D721Med (cell line): ENCODE measurements at regions not wholly inside any gene's neighbourhood (a gene's known extent, or its start where the extent isn't known, plus 50 kb on each side); places are given as distances from the start of the nearest gene placed in this dataset.
"Not testable (repeated sequence)": the region's sequence is repeated elsewhere in the genome, so short reads cannot be mapped to it uniquely, and the experiment has no call there.

Source experiments
- DNase-seq: peaks from one replicate; pipeline ENCODE4 v3.0.0; 2011; ENCODE audit warnings: low spot score; ENCODE audit not compliant: insufficient read length
- FAIRE-seq: peaks from 2 replicates; lab custom pipeline; 2011; peaks lifted over from hg19 to GRCh38; lab: Jason Lieb, UNC
- CTCF ChIP-seq: IDR thresholded peaks from 2 replicates; pipeline ENCODE4 v1.5.1; 2012; ENCODE audit warnings: mild to moderate bottlenecking, control low read depth; ENCODE audit not compliant: insufficient read depth; ENCODE audit errors: missing control alignments

DNA sequence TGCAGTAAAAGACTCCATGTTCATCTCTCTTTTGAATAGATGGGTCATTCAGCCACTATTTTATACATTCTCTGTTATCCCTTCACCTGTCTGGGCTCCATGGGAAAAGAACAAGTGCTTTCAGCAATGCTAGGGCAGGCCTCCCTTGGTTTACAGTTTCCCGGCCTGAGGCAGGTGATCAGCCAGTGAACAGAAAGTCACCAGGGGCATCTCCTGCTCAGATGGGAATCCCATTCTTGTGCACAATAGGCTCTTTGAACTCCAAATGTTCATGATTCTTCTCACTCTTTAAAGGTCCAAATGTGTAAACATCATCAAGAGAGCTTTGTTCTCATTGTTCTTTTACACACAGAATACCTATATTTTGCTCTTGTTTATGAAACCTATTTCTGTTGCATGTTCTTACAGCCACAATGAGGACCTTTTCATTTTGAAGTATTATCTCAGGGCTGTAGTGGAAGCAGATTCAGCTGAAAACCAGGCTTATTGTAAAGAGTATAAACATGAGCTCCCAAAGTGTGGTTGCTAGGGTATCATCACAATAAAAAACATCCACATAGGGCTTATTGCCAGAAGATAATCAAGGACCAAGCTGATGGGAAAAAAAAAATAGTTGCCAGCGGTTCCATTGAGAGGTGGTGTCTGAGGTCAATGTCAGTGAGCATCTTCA is 267.1 kb upstream of the SGK1 start:
- DNase-seq (no peak), FAIRE-seq (no peak)
- no peak for TF ChIP-seq CTCF

GRCh38 chr6:134577998-134578397 is 260.1 kb upstream of the SGK1 start:
- FAIRE-seq (no peak), DNase-seq (no peak)
- TF ChIP-seq CTCF = no peak

DNA sequence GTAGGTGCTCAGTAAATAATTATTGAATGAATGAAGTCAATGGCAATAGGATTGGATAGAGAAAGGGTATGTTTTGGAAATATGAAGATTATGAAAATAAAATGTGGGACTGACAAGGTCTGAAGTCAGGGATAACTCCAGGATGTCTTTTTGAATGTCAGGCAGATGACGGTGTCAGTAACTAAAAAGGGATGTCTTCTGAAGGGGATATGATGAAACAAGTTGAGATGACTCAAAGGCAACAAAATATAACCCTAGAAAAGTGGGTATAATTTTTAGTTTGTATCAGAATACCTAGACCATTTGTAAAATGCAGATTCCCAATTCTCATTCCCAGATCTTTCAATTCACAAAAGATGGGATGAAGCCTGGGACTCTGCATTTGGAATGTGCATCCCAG is 257.3 kb upstream of the SGK1 start:
- no peak for DNase-seq
- FAIRE-seq = no peak
- no peak for TF ChIP-seq CTCF

DNA sequence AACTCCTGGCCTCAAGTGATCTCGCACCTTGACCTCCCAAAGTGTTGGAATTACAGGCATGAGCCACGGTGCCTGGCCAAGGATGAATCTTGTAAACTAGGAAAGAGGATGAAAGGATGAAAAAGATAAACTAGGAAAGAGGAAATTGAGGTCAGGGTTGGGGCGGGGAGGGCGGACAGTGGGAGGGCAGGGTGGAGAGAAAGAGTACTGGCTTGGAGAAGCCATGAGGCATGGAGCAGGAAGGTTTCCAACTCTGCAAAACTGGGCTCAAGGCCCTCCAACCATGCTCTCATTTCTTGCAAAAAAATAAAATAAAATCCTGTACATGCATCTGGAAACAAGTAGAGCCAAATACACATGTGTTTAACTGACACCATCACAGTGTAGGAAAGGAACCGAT is 256.6 kb upstream of the SGK1 start:
- FAIRE-seq (no peak), DNase-seq (no peak)
- no peak for TF ChIP-seq CTCF

- DNase-seq, FAIRE-seq: not testable (repeated sequence)
Observed at GRCh38 chr6:134569996-134570395, 252.1 kb upstream of the SGK1 start.

DNA sequence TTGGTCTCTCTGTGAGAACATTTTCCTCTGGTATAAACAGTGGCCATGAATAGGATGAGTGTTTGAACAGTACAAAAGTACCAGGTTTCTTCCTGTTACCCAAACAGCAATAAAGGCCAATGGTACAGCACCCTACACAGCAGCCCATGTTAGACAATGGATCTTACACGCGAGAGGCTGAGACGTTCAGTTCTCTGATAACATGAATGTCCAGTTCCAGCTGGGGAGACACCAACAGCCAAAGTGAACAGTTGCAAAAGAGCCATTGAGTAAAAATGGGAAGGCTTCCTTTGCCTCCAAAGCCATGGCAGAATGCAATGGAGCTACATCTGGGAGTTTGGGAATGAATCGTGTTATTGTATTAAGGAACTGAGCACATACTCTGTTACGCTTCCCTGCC is 246.8 kb upstream of the SGK1 start:
- DNase-seq = no peak
- FAIRE-seq = no peak

DNA sequence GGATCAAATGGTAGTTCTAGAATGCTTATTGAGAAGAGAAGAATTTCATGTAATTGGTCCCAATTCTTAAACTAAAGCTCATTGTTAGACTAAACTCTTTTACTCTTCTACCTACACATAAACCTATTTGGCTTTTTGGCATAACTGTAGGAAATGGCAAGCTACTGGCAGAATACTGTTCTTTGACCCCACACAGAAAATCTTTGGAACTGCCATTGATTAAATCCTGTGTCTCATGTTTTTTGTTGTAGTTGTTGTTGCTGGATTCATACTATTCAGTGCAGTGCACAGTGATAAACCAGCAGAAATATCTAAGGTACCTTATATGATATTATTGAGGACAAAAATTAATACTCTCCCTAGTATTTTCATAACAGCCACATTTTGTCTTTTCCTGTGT is 242.1 kb upstream of the SGK1 start:
- FAIRE-seq (no peak), DNase-seq (no peak)
- no peak for TF ChIP-seq CTCF

More for the DNA sequence above, 246.8 kb upstream of the SGK1 start:
- no peak for TF ChIP-seq CTCF
